ENCODE measurements at regions not wholly inside any gene's neighbourhood (a gene's known extent, or its start where the extent isn't known, plus 50 kb on each side); places are given as distances from the start of the nearest gene placed in this dataset.

DNA sequence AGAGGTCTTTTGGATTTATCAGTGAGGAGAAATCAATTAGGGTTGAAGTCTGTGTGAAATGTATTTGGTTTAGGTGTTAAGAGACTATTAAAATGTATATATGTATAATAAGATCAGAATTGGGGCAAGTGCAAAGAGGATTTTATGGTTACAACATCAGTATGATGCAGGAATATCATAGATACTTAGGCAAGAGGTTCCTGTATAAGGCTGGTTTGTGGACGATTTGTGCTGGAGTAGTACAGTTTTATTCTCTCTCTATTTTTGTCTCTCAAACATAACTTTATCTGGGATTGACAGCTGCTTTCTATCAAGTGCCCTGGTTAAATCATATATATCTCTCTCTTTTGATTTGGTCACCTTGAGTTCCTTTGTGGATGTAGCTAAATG lies 142.5 kb downstream of the CTH start:
- TF ChIP-seq, protein P1, sequence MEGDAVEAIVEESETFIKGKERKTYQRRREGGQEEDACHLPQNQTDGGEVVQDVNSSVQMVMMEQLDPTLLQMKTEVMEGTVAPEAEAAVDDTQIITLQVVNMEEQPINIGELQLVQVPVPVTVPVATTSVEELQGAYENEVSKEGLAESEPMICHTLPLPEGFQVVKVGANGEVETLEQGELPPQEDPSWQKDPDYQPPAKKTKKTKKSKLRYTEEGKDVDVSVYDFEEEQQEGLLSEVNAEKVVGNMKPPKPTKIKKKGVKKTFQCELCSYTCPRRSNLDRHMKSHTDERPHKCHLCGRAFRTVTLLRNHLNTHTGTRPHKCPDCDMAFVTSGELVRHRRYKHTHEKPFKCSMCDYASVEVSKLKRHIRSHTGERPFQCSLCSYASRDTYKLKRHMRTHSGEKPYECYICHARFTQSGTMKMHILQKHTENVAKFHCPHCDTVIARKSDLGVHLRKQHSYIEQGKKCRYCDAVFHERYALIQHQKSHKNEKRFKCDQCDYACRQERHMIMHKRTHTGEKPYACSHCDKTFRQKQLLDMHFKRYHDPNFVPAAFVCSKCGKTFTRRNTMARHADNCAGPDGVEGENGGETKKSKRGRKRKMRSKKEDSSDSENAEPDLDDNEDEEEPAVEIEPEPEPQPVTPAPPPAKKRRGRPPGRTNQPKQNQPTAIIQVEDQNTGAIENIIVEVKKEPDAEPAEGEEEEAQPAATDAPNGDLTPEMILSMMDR (IDR thresholded peaks at IDR 0.05; ENCODE audit: poor library complexity) = no peak
- TF ChIP-seq EZH2 (IDR thresholded peaks at IDR 0.05; ENCODE audit: borderline replicate concordance) = no peak
- no peak for TF ChIP-seq EZH2phosphoT487 (IDR thresholded peaks at IDR 0.05; ENCODE audit: low read depth, severe bottlenecking, unreplicated experiment)
